Activated CD8-positive, alpha-beta memory T cell treated with anti-CD3 and anti-CD28 coated beads, Interleukin-2, amount 50 U/mL, for 24 hours (primary cell): ENCODE measurements at regions not wholly inside any gene's neighbourhood (a gene's known extent, or its start where the extent isn't known, plus 50 kb on each side); places are given as distances from the start of the nearest gene placed in this dataset.
"Not testable (repeated sequence)": the region's sequence is repeated elsewhere in the genome, so short reads cannot be mapped to it uniquely, and the experiment has no call there.

Experiments
- DNase-seq: peaks from one replicate; pipeline ENCODE4 v3.0.0-alpha.2; 2020; ENCODE audit errors: extremely low read depth

GRCh38 chr5:57002959-57003485 lies 51.1 kb upstream of the MIER3 start:
- DNase-seq, result no peak

GRCh38 chr5:57003566-57003965 lies 51.6 kb upstream of the MIER3 start:
- not testable (repeated sequence) for DNase-seq

GRCh38 chr5:57004800-57005199 lies 52.9 kb upstream of the MIER3 start:
- DNase-seq, result no peak

- no peak for DNase-seq
These were observed 55.4 kb upstream of the MIER3 start for GRCh38 chr5:57007344-57007743.

GRCh38 chr5:57009811-57010210 lies 57.9 kb upstream of the MIER3 start:
- DNase-seq, result no peak

GRCh38 chr5:57010786-57011185 lies 58.9 kb upstream of the MIER3 start:
- DNase-seq, result no peak

- DNase-seq, result no peak
These were observed 60.6 kb upstream of the MIER3 start for GRCh38 chr5:57012511-57012910.

- no peak for DNase-seq
These were observed 74.0 kb upstream of the MIER3 start for GRCh38 chr5:57025961-57026360.

- DNase-seq, result no peak
These were observed 76.2 kb upstream of the MIER3 start for GRCh38 chr5:57028161-57028560.

GRCh38 chr5:57032151-57032551 lies 80.2 kb upstream of the MIER3 start:
- no peak for DNase-seq

GRCh38 chr5:57033103-57033502 lies 81.2 kb upstream of the MIER3 start:
- DNase-seq, result no peak

- no peak for DNase-seq
These were observed 81.6 kb upstream of the MIER3 start for GRCh38 chr5:57033503-57033902.

- no peak for DNase-seq
These were observed 82.4 kb upstream of the MIER3 start for GRCh38 chr5:57034201-57034916.

GRCh38 chr5:57035955-57036354 lies 84.0 kb upstream of the MIER3 start:
- no peak for DNase-seq

GRCh38 chr5:57036761-57037160 lies 84.8 kb upstream of the MIER3 start:
- no peak for DNase-seq

- no peak for DNase-seq
These were observed 85.4 kb upstream of the MIER3 start for GRCh38 chr5:57037355-57037754.

- no peak for DNase-seq
These were observed 89.6 kb upstream of the MIER3 start for GRCh38 chr5:57041570-57041969.

- DNase-seq, result no peak
These were observed 90.6 kb upstream of the MIER3 start for GRCh38 chr5:57042524-57042931.

- no peak for DNase-seq
These were observed 102.2 kb upstream of the MIER3 start for GRCh38 chr5:57054135-57054534.

GRCh38 chr5:57054671-57055070 lies 102.7 kb upstream of the MIER3 start:
- DNase-seq, result no peak

GRCh38 chr5:57055731-57056130 lies 103.8 kb upstream of the MIER3 start:
- no peak for DNase-seq

GRCh38 chr5:57063773-57064172 lies 110.1 kb upstream of the GPBP1 start:
- DNase-seq, result no peak

GRCh38 chr5:57066924-57067596 lies 106.8 kb upstream of the GPBP1 start:
- DNase-seq, result no peak

GRCh38 chr5:57067597-57067924 lies 106.3 kb upstream of the GPBP1 start:
- no peak for DNase-seq
